Mucosa of gallbladder (tissue), 1 donor: ENCODE measurements at regions not wholly inside any gene's neighbourhood (a gene's known extent, or its start where the extent isn't known, plus 50 kb on each side); places are given as distances from the start of the nearest gene placed in this dataset.
"Not testable (repeated sequence)": the region's sequence is repeated elsewhere in the genome, so short reads cannot be mapped to it uniquely, and the experiment has no call there.

Experiments used
- DNase-seq: peaks from one replicate; pipeline ENCODE4 v3.0.0-alpha.2; 2020; ENCODE audit warnings: low spot score
- donor health status: DM: no; HTN: no; CAD: no.

- no peak for DNase-seq
Observed at GRCh38 chr12:75646329-75647210, 135.2 kb upstream of the KRR1 start.

DNA sequence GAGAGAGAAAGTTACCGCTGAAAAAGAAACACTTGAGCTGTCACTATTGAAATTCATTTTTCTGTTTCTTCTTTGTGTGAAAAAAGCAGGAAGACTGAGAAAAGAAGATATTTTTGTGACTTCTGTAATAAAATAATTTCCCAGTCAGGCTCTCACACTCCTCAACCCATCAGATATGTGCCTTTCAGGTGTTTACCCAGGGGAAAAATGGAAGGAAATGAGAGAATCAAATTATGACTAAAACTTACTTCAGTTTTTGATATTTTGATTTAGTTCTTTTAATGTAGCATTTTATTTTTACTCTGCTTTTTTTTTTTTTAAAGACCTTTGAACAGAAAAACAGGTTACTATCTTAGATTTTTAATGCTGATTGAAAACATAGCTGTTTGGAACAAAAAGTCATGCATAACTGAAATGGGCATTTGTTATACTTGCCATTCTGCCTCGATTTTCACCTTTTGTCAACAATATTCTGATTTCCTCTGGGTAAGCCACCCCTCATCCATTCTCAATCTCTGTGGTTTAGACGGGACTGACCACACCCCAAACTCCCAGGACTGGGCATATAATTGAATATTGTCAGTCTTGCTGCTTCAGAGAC lies 133.2 kb upstream of the KRR1 start:
- DNase-seq = no peak

- DNase-seq = not testable (repeated sequence)
Observed at GRCh38 chr12:75643119-75643518, 131.7 kb upstream of the KRR1 start.

- no peak for DNase-seq
Observed at GRCh38 chr12:75642226-75642625, 130.8 kb upstream of the KRR1 start.

DNA sequence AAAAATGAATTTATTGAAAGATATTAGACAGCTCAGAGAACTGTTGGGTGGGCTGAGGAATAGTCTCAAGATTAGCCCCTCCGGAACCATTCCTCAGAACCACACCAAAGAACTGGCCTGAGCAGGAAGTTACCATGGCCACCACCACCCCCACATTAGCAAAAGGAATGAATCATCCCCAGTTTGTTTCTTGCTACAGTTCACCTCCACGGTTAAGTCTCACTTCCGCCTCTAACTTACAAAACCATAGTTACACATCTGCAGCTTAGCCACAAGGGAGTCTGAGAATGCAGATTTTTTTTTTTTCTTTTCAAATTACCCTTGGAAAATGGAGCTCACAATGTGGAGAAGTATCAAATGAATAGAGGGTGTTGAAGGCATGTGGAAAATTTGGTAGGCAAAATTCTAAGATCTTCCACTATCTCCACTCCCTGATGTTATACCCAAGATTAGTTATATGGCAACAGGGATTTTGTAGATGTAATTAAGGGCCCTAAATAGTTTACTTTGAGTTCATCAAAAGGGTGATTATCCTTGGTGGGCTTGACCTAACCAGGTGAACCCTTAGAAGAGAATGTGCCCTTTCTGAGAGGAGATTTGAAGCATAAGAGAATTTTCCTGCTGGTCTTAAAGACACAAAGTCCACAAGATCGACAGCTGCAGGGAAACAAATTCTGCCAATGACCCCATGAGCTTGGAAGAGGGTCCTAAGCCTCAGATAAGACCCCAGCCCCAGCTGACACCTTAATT lies 129.8 kb upstream of the KRR1 start:
- DNase-seq = no peak

GRCh38 chr12:75638792-75639191 lies 127.4 kb upstream of the KRR1 start:
- no peak for DNase-seq

GRCh38 chr12:75636607-75637006 lies 125.2 kb upstream of the KRR1 start:
- DNase-seq = no peak

GRCh38 chr12:75635606-75636444 lies 124.4 kb upstream of the KRR1 start:
- DNase-seq = no peak

DNA sequence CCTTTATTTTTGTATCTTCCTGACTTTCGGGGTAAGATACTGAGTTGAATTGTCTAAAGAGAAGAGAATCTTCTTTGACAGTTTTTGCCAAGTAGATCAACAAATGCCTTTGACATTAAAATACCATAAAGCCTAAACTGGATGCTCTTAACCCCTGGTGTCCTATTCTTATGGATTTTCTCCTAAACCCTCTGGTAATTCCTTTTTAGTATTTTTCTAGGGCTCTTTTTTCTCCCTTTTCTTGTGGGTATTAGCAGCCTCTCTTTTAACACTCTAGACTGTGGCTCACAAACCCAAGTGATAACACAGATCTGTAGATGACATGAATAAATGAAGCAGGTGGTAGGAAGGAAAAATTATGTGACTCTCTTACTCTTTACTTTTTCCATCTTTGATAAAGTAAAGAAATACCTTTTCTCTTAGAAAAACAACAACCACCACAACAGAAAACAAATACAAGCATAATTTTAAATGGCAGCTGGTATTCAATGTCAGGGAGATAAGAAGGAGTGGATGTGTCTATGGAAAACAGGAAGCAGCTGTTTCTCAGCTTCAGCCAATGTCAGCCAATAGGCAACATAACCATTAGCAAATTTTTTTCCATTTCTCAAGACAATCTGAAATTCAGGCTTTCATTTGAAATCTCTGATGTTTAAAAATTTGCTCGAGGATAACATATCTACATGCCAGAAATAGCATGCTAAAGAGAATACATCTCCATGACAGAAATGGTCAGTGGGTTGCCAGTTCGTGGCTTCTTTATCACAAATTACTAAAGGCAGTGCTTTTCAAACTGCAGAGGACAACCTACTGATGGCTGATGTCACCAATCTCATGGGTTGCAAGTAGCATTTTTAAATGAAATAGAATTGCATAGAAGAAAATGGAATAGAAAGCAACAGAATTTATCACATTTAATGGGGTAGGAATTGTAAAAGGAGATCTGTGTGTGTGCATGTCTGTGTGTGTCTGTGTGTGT lies 123.1 kb upstream of the KRR1 start:
- no peak for DNase-seq

DNA sequence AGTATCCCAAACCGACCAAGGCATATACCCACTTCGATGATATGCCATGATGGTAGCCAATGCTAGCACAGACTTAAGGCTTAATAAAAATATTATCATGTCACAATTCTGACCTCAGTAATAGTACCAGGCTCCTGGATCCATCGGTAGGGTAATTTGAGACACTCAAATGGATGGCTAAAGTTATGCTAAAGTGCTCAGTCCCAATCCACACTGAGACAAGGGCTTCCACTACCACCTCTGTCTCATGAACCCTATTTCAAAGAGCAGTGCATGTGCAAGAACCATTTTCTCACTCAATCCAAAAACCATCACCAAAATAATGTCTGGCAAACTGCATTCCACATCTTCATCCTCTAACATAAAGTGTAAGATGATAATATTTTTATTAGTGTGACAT lies 122.4 kb upstream of the KRR1 start:
- DNase-seq = no peak

DNA sequence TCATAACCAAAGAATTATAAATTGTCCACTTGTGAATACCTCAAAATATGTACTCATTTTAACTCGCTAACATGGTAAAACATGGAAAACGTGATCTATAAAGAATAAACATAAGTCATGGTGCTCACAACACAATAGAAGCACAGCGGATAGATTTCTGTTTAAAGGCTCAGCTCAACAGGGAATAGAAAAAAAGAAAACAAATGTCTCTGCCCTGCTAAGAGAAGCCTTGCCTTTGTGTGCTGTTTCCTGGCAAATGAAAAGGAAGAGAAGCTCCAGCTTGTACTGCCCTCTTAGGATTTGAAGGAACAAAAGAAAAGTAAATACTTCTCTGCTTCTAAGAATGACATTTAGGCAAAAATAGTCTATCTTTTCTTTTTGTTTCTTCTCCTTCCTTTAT lies 121.0 kb upstream of the KRR1 start:
- no peak for DNase-seq

GRCh38 chr12:75631831-75632230 lies 120.4 kb upstream of the KRR1 start:
- DNase-seq = no peak

DNA sequence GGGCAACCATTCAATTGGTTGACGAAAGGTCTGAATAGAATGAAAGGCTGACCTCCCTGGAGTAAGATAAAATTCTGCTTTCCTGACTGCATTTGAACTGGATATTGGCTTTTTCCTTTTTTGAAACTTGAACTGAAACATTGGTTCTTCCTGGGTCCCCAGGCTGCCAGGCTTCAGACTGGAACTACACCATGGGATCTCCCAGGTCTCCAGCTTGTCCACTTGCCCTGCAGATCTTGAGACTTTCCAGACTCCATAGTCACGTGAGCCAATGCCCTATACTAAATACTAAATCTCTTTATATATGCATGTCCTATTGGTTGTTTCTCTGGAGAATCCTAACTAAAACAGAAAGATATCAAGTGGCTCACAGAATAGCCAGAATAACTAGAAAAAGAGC lies 118.7 kb upstream of the KRR1 start:
- no peak for DNase-seq

GRCh38 chr12:75628916-75629315 lies 117.5 kb upstream of the KRR1 start:
- DNase-seq = no peak

DNA sequence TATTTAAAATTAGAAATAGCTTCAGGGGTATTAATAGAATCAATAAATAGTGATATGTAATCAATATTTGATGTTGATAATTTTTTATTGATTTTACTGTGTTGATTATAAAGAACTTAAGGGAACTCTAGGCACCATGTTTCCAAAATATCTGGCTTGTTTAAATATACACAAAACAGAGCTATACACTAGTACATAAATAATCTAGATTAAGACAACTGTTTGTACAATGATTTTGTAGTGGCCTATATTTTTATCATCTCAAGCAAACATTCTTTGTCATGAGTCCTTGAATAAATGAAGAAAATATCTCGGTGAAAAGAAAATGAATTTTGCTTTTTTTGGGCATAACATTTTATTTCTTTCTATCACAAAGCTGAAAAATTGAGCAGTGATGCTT lies 117.1 kb upstream of the KRR1 start:
- DNase-seq = no peak

GRCh38 chr12:75623631-75624154 lies 112.3 kb upstream of the KRR1 start:
- DNase-seq = no peak

DNA sequence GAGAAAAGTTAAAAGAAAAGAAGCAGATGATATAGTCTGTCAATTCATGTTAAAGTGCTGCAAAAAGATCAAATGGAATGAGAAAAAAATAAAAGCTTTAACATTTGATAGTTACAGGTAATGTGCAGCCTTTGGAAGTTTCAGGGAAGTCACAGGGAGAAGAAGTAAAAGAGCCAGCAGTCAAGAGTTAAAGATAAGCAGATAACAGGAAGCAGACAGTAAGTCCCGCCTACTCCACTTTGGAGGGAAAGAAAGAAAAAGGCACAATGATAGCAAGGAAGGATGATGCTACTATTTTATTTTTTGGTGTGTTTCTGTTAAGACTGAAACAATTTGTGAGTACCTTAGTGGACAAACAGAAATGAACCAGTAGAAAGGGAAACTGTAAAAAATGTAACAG lies 111.1 kb upstream of the KRR1 start:
- no peak for DNase-seq

DNA sequence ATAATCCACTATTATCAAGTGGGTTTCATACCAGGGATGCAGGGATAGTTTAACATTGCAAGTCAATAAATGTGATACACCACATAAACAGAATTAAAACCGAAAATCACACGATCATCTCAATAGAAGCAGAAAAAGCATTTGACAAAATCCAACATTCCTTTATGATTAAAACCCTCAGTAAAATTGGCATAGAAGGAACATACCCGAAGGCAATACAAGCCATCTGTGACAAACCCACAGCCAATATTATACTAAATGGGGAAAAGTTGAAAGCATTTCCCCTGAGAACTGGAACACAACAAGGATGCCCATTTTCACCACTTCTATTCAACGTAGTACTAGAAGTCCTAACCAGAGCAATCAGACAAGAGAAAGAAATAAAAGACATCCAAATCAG lies 103.0 kb upstream of the KRR1 start:
- DNase-seq = not testable (repeated sequence)

- DNase-seq = no peak
Observed at GRCh38 chr12:75613981-75614380, 102.6 kb upstream of the KRR1 start.

GRCh38 chr12:75611041-75611440 lies 99.6 kb upstream of the KRR1 start:
- DNase-seq = no peak
